Panc1 (cell line): ENCODE measurements at regions not wholly inside any gene's neighbourhood (a gene's known extent, or its start where the extent isn't known, plus 50 kb on each side); places are given as distances from the start of the nearest gene placed in this dataset.

ENCODE experiments used
- POLR2AphosphoS5 ChIP-seq: IDR thresholded peaks from 2 replicates; pipeline ENCODE4 v1.6.1; 2012; ENCODE audit warnings: mild to moderate bottlenecking, low read depth, low read length, moderate library complexity
- SIN3A ChIP-seq: IDR thresholded peaks from 2 replicates; pipeline ENCODE4 v1.6.1; 2012; ENCODE audit warnings: low read depth, mild to moderate bottlenecking, low read length, moderate library complexity, borderline replicate concordance; ENCODE audit not compliant: insufficient read depth
- TCF7L2 ChIP-seq: IDR thresholded peaks from 2 replicates; pipeline ENCODE4 v1.6.1; 2011; ENCODE audit warnings: mild to moderate bottlenecking, low read depth, low read length, inconsistent platforms
- TF ChIP-seq, protein P1 (sequence below): fragments of 450-650 bp; IDR thresholded peaks from 2 replicates; pipeline ENCODE4 v1.5.1; 2017; ENCODE audit warnings: mild to moderate bottlenecking
- TF ChIP-seq, protein P2 (sequence below), 2 experiments: IDR thresholded peaks; 2 replicates each; pipeline ENCODE4 v1.6.1; 2011 to 2012; ENCODE audit warnings: low read depth in 2 of 2, control low read depth in 1 of 2, low read length in 1 of 2, mild to moderate bottlenecking in 1 of 2, moderate library complexity in 1 of 2; ENCODE audit not compliant: insufficient read depth in 1 of 2

DNA sequence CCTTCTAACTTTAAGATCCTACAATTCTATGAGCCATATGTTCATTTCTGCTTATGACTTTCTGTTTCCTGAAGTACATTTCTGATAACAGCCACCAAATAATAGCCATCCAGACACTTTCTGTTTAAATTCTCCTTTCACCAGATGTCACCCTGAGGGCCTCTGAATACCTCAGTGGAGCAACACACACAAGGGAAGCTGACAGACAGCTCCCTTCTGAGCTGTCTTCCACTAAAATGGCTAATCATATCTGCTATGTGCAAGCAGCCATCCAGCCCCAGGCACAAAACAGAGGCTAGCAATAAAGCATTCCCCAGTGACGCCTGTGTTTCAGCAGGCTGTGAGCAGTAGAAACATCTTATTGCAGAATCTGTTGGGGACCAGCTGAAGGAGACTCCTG lies 666.6 kb upstream of the UBE2E2 start:
- TF ChIP-seq, protein P1, sequence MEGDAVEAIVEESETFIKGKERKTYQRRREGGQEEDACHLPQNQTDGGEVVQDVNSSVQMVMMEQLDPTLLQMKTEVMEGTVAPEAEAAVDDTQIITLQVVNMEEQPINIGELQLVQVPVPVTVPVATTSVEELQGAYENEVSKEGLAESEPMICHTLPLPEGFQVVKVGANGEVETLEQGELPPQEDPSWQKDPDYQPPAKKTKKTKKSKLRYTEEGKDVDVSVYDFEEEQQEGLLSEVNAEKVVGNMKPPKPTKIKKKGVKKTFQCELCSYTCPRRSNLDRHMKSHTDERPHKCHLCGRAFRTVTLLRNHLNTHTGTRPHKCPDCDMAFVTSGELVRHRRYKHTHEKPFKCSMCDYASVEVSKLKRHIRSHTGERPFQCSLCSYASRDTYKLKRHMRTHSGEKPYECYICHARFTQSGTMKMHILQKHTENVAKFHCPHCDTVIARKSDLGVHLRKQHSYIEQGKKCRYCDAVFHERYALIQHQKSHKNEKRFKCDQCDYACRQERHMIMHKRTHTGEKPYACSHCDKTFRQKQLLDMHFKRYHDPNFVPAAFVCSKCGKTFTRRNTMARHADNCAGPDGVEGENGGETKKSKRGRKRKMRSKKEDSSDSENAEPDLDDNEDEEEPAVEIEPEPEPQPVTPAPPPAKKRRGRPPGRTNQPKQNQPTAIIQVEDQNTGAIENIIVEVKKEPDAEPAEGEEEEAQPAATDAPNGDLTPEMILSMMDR = no peak
- TF ChIP-seq, protein P2, sequence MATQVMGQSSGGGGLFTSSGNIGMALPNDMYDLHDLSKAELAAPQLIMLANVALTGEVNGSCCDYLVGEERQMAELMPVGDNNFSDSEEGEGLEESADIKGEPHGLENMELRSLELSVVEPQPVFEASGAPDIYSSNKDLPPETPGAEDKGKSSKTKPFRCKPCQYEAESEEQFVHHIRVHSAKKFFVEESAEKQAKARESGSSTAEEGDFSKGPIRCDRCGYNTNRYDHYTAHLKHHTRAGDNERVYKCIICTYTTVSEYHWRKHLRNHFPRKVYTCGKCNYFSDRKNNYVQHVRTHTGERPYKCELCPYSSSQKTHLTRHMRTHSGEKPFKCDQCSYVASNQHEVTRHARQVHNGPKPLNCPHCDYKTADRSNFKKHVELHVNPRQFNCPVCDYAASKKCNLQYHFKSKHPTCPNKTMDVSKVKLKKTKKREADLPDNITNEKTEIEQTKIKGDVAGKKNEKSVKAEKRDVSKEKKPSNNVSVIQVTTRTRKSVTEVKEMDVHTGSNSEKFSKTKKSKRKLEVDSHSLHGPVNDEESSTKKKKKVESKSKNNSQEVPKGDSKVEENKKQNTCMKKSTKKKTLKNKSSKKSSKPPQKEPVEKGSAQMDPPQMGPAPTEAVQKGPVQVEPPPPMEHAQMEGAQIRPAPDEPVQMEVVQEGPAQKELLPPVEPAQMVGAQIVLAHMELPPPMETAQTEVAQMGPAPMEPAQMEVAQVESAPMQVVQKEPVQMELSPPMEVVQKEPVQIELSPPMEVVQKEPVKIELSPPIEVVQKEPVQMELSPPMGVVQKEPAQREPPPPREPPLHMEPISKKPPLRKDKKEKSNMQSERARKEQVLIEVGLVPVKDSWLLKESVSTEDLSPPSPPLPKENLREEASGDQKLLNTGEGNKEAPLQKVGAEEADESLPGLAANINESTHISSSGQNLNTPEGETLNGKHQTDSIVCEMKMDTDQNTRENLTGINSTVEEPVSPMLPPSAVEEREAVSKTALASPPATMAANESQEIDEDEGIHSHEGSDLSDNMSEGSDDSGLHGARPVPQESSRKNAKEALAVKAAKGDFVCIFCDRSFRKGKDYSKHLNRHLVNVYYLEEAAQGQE (IDR thresholded peaks at IDR 0.05; ENCODE audit: insufficient read depth in 1 of 2, low read depth in 2 of 2, low read length in 1 of 2) = no peak
- TF ChIP-seq POLR2AphosphoS5 (no peak), TCF7L2 (no peak), SIN3A (no peak)
